Vagina (tissue), 2 donors: ENCODE measurements at regions not wholly inside any gene's neighbourhood (a gene's known extent, or its start where the extent isn't known, plus 50 kb on each side); places are given as distances from the start of the nearest gene placed in this dataset.

Experiments
- POLR2AphosphoS5 ChIP-seq, 2 donors: sonication (generic); formaldehyde crosslinking; IDR thresholded peaks; one replicate each; pipeline ENCODE4 v1.9.0; 2017; ENCODE audit warnings: antibody characterized with exemption in 2 of 2, mild to moderate bottlenecking in 2 of 2, low read depth in 1 of 2; ENCODE audit not compliant: insufficient read depth in 1 of 2
- TF ChIP-seq, protein P1 (sequence below), 3 experiments: fragments of 450-650 bp in 2 of 3; fragments of 200-600 bp in 1 of 3; sonication (generic) in 1 of 3; IDR thresholded peaks; one replicate each; pipeline ENCODE4 v1.5.1; 2017 to 2019; ENCODE audit warnings: antibody characterized with exemption in 3 of 3, mild to moderate bottlenecking in 2 of 3, moderate library complexity in 2 of 3

DNA sequence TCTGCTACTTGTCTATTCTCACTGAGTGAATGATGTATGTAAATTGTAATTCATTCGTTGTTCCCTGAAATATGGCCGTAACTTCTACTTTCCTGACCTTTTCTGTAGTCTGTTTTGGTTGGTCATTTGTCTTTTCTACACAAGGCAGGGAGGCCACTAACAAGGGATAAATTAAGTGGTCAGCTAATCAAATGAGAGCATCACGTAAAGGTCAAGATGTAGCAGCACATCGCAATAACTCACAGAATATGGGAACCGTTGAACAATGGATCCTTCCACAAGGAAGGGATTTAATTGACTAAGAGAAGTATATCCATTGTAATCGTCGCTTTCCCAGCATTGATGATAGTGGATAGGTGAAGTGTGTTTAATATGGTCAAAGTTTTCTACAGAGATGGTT is 171.1 kb downstream of the DMRT2 start:
- TF ChIP-seq, protein P1, sequence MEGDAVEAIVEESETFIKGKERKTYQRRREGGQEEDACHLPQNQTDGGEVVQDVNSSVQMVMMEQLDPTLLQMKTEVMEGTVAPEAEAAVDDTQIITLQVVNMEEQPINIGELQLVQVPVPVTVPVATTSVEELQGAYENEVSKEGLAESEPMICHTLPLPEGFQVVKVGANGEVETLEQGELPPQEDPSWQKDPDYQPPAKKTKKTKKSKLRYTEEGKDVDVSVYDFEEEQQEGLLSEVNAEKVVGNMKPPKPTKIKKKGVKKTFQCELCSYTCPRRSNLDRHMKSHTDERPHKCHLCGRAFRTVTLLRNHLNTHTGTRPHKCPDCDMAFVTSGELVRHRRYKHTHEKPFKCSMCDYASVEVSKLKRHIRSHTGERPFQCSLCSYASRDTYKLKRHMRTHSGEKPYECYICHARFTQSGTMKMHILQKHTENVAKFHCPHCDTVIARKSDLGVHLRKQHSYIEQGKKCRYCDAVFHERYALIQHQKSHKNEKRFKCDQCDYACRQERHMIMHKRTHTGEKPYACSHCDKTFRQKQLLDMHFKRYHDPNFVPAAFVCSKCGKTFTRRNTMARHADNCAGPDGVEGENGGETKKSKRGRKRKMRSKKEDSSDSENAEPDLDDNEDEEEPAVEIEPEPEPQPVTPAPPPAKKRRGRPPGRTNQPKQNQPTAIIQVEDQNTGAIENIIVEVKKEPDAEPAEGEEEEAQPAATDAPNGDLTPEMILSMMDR (IDR thresholded peaks at IDR 0.05) = no peak
- TF ChIP-seq POLR2AphosphoS5 (IDR thresholded peaks at IDR 0.05; ENCODE audit: insufficient read depth in 1 of 2, low read depth in 1 of 2) = no peak
